H9 (cell line): ENCODE measurements at regions not wholly inside any gene's neighbourhood (a gene's known extent, or its start where the extent isn't known, plus 50 kb on each side); places are given as distances from the start of the nearest gene placed in this dataset.

ENCODE experiments used
- DNase-seq: peaks from one replicate; pipeline ENCODE4 v3.0.0-alpha.2; 2017
- H2AFZ ChIP-seq: one replicate; pipeline ENCODE4 v1.6.1; 2013; ENCODE audit warnings: mild to moderate bottlenecking, low read length, control low read depth, moderate library complexity
- H2AK5ac ChIP-seq: 2 replicates; pipeline ENCODE4 v1.6.1; 2013; ENCODE audit warnings: low read length, control low read depth, mixed read lengths; ENCODE audit not compliant: insufficient read length
- H2BK120ac ChIP-seq: one replicate; pipeline ENCODE4 v1.6.1; 2013; ENCODE audit warnings: low read depth, mild to moderate bottlenecking, low read length, control low read depth, inconsistent platforms; ENCODE audit not compliant: poor library complexity, severe bottlenecking
- H2BK12ac ChIP-seq: 2 replicates; pipeline ENCODE4 v1.6.1; 2013; ENCODE audit warnings: low read length, control low read depth, mixed read lengths, low read depth; ENCODE audit not compliant: insufficient read length
- H2BK15ac ChIP-seq: 2 replicates; pipeline ENCODE4 v1.6.1; 2013; ENCODE audit warnings: low read depth, low read length, control low read depth
- H2BK20ac ChIP-seq: one replicate; pipeline ENCODE4 v1.6.1; 2013; ENCODE audit warnings: low read depth, mild to moderate bottlenecking, low read length, control low read depth, inconsistent platforms; ENCODE audit not compliant: poor library complexity, severe bottlenecking
- H2BK5ac ChIP-seq: 2 replicates; pipeline ENCODE4 v1.6.1; 2013; ENCODE audit warnings: low read length, control low read depth, mixed read lengths; ENCODE audit not compliant: insufficient read length
- H3K14ac ChIP-seq: 2 replicates; pipeline ENCODE4 v1.6.1; 2013; ENCODE audit warnings: low read length, control low read depth; ENCODE audit not compliant: insufficient read depth
- H3K18ac ChIP-seq: 2 replicates; pipeline ENCODE4 v1.6.1; 2013; ENCODE audit warnings: low read depth, mild to moderate bottlenecking, mixed read lengths, low read length, control low read depth; ENCODE audit not compliant: insufficient read length
- H3K23ac ChIP-seq: 2 replicates; pipeline ENCODE4 v1.6.1; 2013; ENCODE audit warnings: low read length, control low read depth, mixed read lengths, low read depth; ENCODE audit not compliant: insufficient read length
- H3K23me2 ChIP-seq: 2 replicates; pipeline ENCODE4 v1.6.1; 2013; ENCODE audit warnings: low read depth, mild to moderate bottlenecking, mixed read lengths, low read length, control low read depth; ENCODE audit not compliant: insufficient read length, poor library complexity, severe bottlenecking
- H3K27ac ChIP-seq: 2 replicates; pipeline ENCODE4 v1.5.1; 2013; ENCODE audit warnings: low read length, control low read depth, mixed read lengths, low read depth; ENCODE audit not compliant: insufficient read length
- H3K27me3 ChIP-seq: 2 replicates; pipeline ENCODE4 v1.6.1; 2013; ENCODE audit warnings: low read length, control low read depth, inconsistent platforms; ENCODE audit not compliant: insufficient read depth
- H3K4ac ChIP-seq: 2 replicates; pipeline ENCODE4 v1.6.1; 2013; ENCODE audit warnings: low read depth, mild to moderate bottlenecking, control low read depth, inconsistent platforms, low read length, moderate library complexity
- H3K4me1 ChIP-seq: 2 replicates; pipeline ENCODE4 v1.6.1; 2013; ENCODE audit warnings: low read length, control low read depth, inconsistent platforms; ENCODE audit not compliant: insufficient read depth
- H3K4me2 ChIP-seq: 2 replicates; pipeline ENCODE4 v1.6.1; 2013; ENCODE audit warnings: low read length, control low read depth, mixed read lengths; ENCODE audit not compliant: insufficient read length, insufficient read depth
- H3K56ac ChIP-seq: 2 replicates; pipeline ENCODE4 v1.6.1; 2013; ENCODE audit warnings: low read depth, mild to moderate bottlenecking, mixed read lengths, low read length, control low read depth; ENCODE audit not compliant: insufficient read length
- H3K79me1 ChIP-seq: 2 replicates; pipeline ENCODE4 v1.6.1; 2013; ENCODE audit warnings: low read depth, mild to moderate bottlenecking, moderate library complexity, low read length, control low read depth, inconsistent platforms; ENCODE audit not compliant: insufficient read depth, poor library complexity, severe bottlenecking
- H3K79me2 ChIP-seq: 2 replicates; pipeline ENCODE4 v1.6.1; 2013; ENCODE audit warnings: low read length, control low read depth, inconsistent platforms; ENCODE audit not compliant: insufficient read depth
- H3K9ac ChIP-seq: 2 replicates; pipeline ENCODE4 v1.6.1; 2013; ENCODE audit warnings: low read length, control low read depth, mixed read lengths; ENCODE audit not compliant: insufficient read length; ENCODE audit errors: extremely low read depth
- H3K9me3 ChIP-seq: one replicate; pipeline ENCODE4 v1.6.1; 2013; ENCODE audit warnings: low read depth, low read length, inconsistent platforms; ENCODE audit not compliant: control insufficient read depth
- H3T11ph ChIP-seq: one replicate; pipeline ENCODE4 v1.6.1; 2013; ENCODE audit warnings: mild to moderate bottlenecking, low read length, control low read depth, inconsistent platforms
- H4K20me1 ChIP-seq: one replicate; pipeline ENCODE4 v1.6.1; 2013; ENCODE audit not compliant: control insufficient read depth, insufficient read length, insufficient read depth
- H4K5ac ChIP-seq: 2 replicates; pipeline ENCODE4 v1.6.1; 2013; ENCODE audit warnings: low read depth, mild to moderate bottlenecking, mixed read lengths, low read length, control low read depth; ENCODE audit not compliant: insufficient read length
- H4K8ac ChIP-seq: replicated peaks from 2 replicates; pipeline ENCODE4 v1.6.1; 2013; ENCODE audit warnings: low read length, control low read depth, mixed read lengths, low read depth; ENCODE audit not compliant: insufficient read length
- H4K91ac ChIP-seq: 2 replicates; pipeline ENCODE4 v1.6.1; 2013; ENCODE audit warnings: low read depth, mild to moderate bottlenecking, moderate library complexity, mixed read lengths, low read length, control low read depth; ENCODE audit not compliant: insufficient read length
- H3K27ac Mint-ChIP-seq, 3 experiments: 2 replicates in 2 of 3; 3 replicates in 1 of 3; pipeline ENCODE4 v1.8.0; 2020 to 2021; ENCODE audit warnings: mixed read lengths in 3 of 3, mild to moderate bottlenecking in 1 of 3, moderate library complexity in 1 of 3
- H3K27me3 Mint-ChIP-seq: 2 replicates; pipeline ENCODE4 v1.8.0; 2021; ENCODE audit warnings: low read depth, mild to moderate bottlenecking, moderate library complexity, mixed read lengths
- H3K36me3 Mint-ChIP-seq, 3 experiments: 2 replicates in 2 of 3; 3 replicates in 1 of 3; pipeline ENCODE4 v1.8.0; 2020 to 2021; ENCODE audit warnings: low read depth in 3 of 3, mixed read lengths in 3 of 3; ENCODE audit not compliant: insufficient read depth in 1 of 3
- H3K4me1 Mint-ChIP-seq, 2 experiments: 2 replicates each; pipeline ENCODE4 v1.8.0; 2020; ENCODE audit warnings: mixed read lengths in 2 of 2
- H3K4me3 Mint-ChIP-seq, 2 experiments: 2 replicates in 1 of 2; 3 replicates in 1 of 2; pipeline ENCODE4 v1.8.0; 2020 to 2021; ENCODE audit warnings: mild to moderate bottlenecking in 2 of 2, mixed read lengths in 2 of 2, moderate library complexity in 1 of 2
- H3K9me3 Mint-ChIP-seq, 2 experiments: 2 replicates in 1 of 2; 3 replicates in 1 of 2; pipeline ENCODE4 v1.8.0; 2020; ENCODE audit warnings: mild to moderate bottlenecking in 2 of 2, mixed read lengths in 2 of 2, moderate library complexity in 1 of 2
- whole genome bisulfite sequencing: extraction: QIAGEN DNeasy Blood & Tissue Kit; methylation state at CpG from one replicate; pipeline ENCODE4 v1.1.7; 2013; ENCODE audit warnings: missing lambda C conversion rate, low lambda C conversion rate, mixed read lengths; ENCODE audit not compliant: insufficient read length; ENCODE audit errors: extremely low coverage; 5-methylcytosine and 5-hydroxymethylcytosine counted together
- TF ChIP-seq, protein P1 (sequence below): fragments of 200-600 bp; sonication (generic); conservative IDR thresholded peaks from 3 replicates; pipeline ENCODE4 v1.8.0; 2021; ENCODE audit warnings: antibody characterized with exemption, mild to moderate bottlenecking

DNA sequence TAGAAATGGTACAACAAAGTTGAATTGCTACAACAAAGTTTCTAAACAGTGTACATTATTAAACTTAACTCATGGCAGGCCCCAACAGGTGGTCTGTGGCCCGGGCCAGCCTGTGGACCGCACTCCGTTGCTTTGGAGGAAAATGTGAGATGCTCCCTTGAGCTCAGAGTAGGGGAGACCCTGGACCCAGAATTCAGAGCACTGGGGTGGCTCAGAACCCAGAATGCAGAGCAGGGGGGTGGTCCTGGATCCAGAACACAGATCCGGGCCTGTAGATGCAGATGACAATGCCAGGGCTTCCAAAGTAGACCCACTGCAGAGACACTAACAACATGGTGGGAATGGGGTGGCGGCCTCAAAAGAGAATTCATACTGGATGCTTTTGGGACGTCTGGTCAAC lies 311.0 kb downstream of the NDUFA10 start:
- no peaks in the 10 kb centered on the region for H3K79me2 ChIP-seq
- H3K4ac ChIP-seq = no peak overlapping the region
- peaks cover 9 to 12% of the 10 kb centered on the region in 2 experiments for H3K4me1 Mint-ChIP-seq
- no peak overlapping the region for H3K27ac Mint-ChIP-seq
- H4K5ac ChIP-seq = no peak overlapping the region
- no peak overlapping the region for H2BK120ac ChIP-seq
- H2BK5ac ChIP-seq = no peak overlapping the region
- no peaks in the 10 kb centered on the region for H3K23me2 ChIP-seq
- TF ChIP-seq, protein P1, sequence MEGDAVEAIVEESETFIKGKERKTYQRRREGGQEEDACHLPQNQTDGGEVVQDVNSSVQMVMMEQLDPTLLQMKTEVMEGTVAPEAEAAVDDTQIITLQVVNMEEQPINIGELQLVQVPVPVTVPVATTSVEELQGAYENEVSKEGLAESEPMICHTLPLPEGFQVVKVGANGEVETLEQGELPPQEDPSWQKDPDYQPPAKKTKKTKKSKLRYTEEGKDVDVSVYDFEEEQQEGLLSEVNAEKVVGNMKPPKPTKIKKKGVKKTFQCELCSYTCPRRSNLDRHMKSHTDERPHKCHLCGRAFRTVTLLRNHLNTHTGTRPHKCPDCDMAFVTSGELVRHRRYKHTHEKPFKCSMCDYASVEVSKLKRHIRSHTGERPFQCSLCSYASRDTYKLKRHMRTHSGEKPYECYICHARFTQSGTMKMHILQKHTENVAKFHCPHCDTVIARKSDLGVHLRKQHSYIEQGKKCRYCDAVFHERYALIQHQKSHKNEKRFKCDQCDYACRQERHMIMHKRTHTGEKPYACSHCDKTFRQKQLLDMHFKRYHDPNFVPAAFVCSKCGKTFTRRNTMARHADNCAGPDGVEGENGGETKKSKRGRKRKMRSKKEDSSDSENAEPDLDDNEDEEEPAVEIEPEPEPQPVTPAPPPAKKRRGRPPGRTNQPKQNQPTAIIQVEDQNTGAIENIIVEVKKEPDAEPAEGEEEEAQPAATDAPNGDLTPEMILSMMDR = no peak
- DNase-seq = no peak
- no CpG with 5 or more reads among the region's 6 CpGs for WGBS
- H3T11ph ChIP-seq = no peak overlapping the region
- no peak overlapping the region for H3K27ac ChIP-seq
- H4K8ac ChIP-seq = no peak overlapping the region
- H2BK20ac ChIP-seq = no peak overlapping the region
- peaks cover 6% of the 10 kb centered on the region for H3K27me3 Mint-ChIP-seq
- peaks cover 7% of the 10 kb centered on the region for H3K9me3 ChIP-seq
- H4K91ac ChIP-seq = no peak overlapping the region
- no peaks in the 10 kb centered on the region for H3K79me1 ChIP-seq
- peaks cover 27 to 32% of the 10 kb centered on the region in 2 experiments for H3K9me3 Mint-ChIP-seq
- H3K27me3 ChIP-seq = no peaks in the 10 kb centered on the region
- no peak overlapping the region for H3K9ac ChIP-seq
- peaks cover 7 to 13% (median 11%) of the 10 kb centered on the region in 3 experiments; a peak in 6 of 7 replicates for H3K36me3 Mint-ChIP-seq
- H3K56ac ChIP-seq = no peak overlapping the region
- no peak overlapping the region for H2AK5ac ChIP-seq
- no peak overlapping the region for H2BK15ac ChIP-seq
- no peak overlapping the region for H3K23ac ChIP-seq
- H3K18ac ChIP-seq = no peak overlapping the region
- no peak overlapping the region for H3K14ac ChIP-seq
- no peak overlapping the region for H2BK12ac ChIP-seq
- H3K4me2 ChIP-seq = no peak overlapping the region
- no peaks in the 10 kb centered on the region for H4K20me1 ChIP-seq
- no peaks in the 10 kb centered on the region for H3K4me1 ChIP-seq
- H2AFZ ChIP-seq = no peak overlapping the region
- no peak overlapping the region for H3K4me3 Mint-ChIP-seq
